Breast epithelium (tissue), 4 donors: ENCODE measurements at regions not wholly inside any gene's neighbourhood (a gene's known extent, or its start where the extent isn't known, plus 50 kb on each side); places are given as distances from the start of the nearest gene placed in this dataset.
"Not testable (repeated sequence)": the region's sequence is repeated elsewhere in the genome, so short reads cannot be mapped to it uniquely, and the experiment has no call there.

Experiments used
- DNase-seq, 2 donors: peaks; one replicate each; pipeline ENCODE4 v3.0.0-alpha.2; 2019; ENCODE audit warnings: low spot score in 2 of 2
- H3K27ac ChIP-seq, 2 donors: fragments of 200-600 bp; sonication (generic) in 1 of 2; one replicate each; pipeline ENCODE4 v1.5.1; 2016 to 2019; ENCODE audit warnings: mild to moderate bottlenecking in 1 of 2
- H3K27me3 ChIP-seq, 2 donors: fragments of 200-600 bp; sonication (generic) in 1 of 2; one replicate each; pipeline versions ENCODE4 v1.5.1 to v1.6.0; 2017 to 2019; ENCODE audit warnings: control low read depth in 1 of 2, mild to moderate bottlenecking in 1 of 2
- H3K36me3 ChIP-seq: fragments of 200-600 bp; one replicate; pipeline ENCODE4 v1.5.1; 2019
- H3K4me1 ChIP-seq, 2 donors: fragments of 200-600 bp; sonication (generic); one replicate each; pipeline ENCODE4 v1.5.1; 2016 to 2019; ENCODE audit warnings: control low read depth in 1 of 2
- H3K4me3 ChIP-seq, 3 donors: fragments of 200-600 bp; sonication (generic); 1 replicate in 2 of 3; 2 replicates in 1 of 3; pipeline ENCODE4 v1.5.1; 2016 to 2019; ENCODE audit warnings: mild to moderate bottlenecking in 3 of 3, moderate library complexity in 2 of 3
- H3K9me3 ChIP-seq, 2 donors: fragments of 200-600 bp; sonication (generic) in 1 of 2; one replicate each; pipeline ENCODE4 v1.5.1; 2016 to 2019; ENCODE audit warnings: control low read depth in 1 of 2
- CTCF ChIP-seq, 3 donors: fragments of 450-650 bp; IDR thresholded peaks; one replicate each; pipeline ENCODE4 v1.5.1; 2016 to 2017; ENCODE audit warnings: antibody characterized with exemption in 3 of 3, mild to moderate bottlenecking in 3 of 3, moderate library complexity in 3 of 3
- POLR2A ChIP-seq: fragments of 450-650 bp; IDR thresholded peaks from one replicate; pipeline ENCODE4 v1.6.1; 2016; ENCODE audit warnings: antibody characterized with exemption, mild to moderate bottlenecking, moderate library complexity
- POLR2AphosphoS5 ChIP-seq, 3 donors: sonication (generic); formaldehyde crosslinking; IDR thresholded peaks; one replicate each; pipeline ENCODE4 v1.6.1; 2017; ENCODE audit warnings: antibody characterized with exemption in 3 of 3
- intact Hi-C: fragments of 100-400 bp; cut with DNase I; formaldehyde crosslinking; loops from one replicate; pipeline ENCODE4 v1.15.1; 2023; ENCODE audit warnings: low total_unique reads

GRCh38 chr7:67912437-67912836, 915.8 kb downstream of the TYW1 start:
- Histone ChIP-seq H3K4me1 (no peaks in the 10 kb centered on the region), H3K27me3 (no peaks in the 10 kb centered on the region), H3K27ac (no peak overlapping the region), H3K36me3 (no peaks in the 10 kb centered on the region), H3K4me3 (no peak overlapping the region), H3K9me3 (no peaks in the 10 kb centered on the region)
- intact Hi-C loops, result no loop called here
- no peak for DNase-seq
- TF ChIP-seq POLR2A (no peak), POLR2AphosphoS5 (IDR thresholded peaks at IDR 0.05) (no peak), CTCF (IDR thresholded peaks at IDR 0.05) (no peak)

- no peak overlapping the region for H3K27ac ChIP-seq
- TF ChIP-seq CTCF (IDR thresholded peaks at IDR 0.05) (no peak), POLR2A (no peak), POLR2AphosphoS5 (IDR thresholded peaks at IDR 0.05) (no peak)
- no peaks in the 10 kb centered on the region for H3K36me3 ChIP-seq
- H3K9me3 ChIP-seq, result no peaks in the 10 kb centered on the region
- H3K4me3 ChIP-seq, result no peak overlapping the region
- no peaks in the 10 kb centered on the region for H3K27me3 ChIP-seq
- H3K4me1 ChIP-seq, result no peaks in the 10 kb centered on the region
- DNase-seq, result no peak
- intact Hi-C loops, result no loop called here
These were observed 917.0 kb downstream of the TYW1 start for GRCh38 chr7:67913604-67914003.

- H3K4me3 ChIP-seq, DNase-seq, H3K27me3 ChIP-seq, intact Hi-C loops, H3K27ac ChIP-seq, H3K36me3 ChIP-seq, H3K4me1 ChIP-seq, H3K9me3 ChIP-seq: not testable (repeated sequence)
These were observed 919.5 kb downstream of the TYW1 start for GRCh38 chr7:67916111-67916510.

- intact Hi-C loops, result no loop called here
- TF ChIP-seq POLR2A, result no peak
- TF ChIP-seq POLR2AphosphoS5 (IDR thresholded peaks at IDR 0.05), result no peak
- no peak for TF ChIP-seq CTCF (IDR thresholded peaks at IDR 0.05)
These were observed 920.2 kb downstream of the TYW1 start for GRCh38 chr7:67916571-67917436.

GRCh38 chr7:67917437-67917755, 920.8 kb downstream of the TYW1 start:
- Histone ChIP-seq H3K27me3 (no peaks in the 10 kb centered on the region), H3K36me3 (no peaks in the 10 kb centered on the region), H3K4me3 (no peak overlapping the region), H3K4me1 (no peaks in the 10 kb centered on the region), H3K9me3 (no peaks in the 10 kb centered on the region), H3K27ac (no peak overlapping the region)
- no peak for TF ChIP-seq CTCF (IDR thresholded peaks at IDR 0.05)
- TF ChIP-seq POLR2AphosphoS5 (IDR thresholded peaks at IDR 0.05), result no peak
- TF ChIP-seq POLR2A, result no peak
- intact Hi-C loops, result no loop called here
- DNase-seq, result no peak

More at GRCh38 chr7:67916571-67917436, 920.2 kb downstream of the TYW1 start:
- no peaks in the 10 kb centered on the region for H3K27me3 ChIP-seq
- DNase-seq, result no peak
- no peak overlapping the region for H3K4me3 ChIP-seq
- no peaks in the 10 kb centered on the region for H3K4me1 ChIP-seq
- no peak overlapping the region for H3K27ac ChIP-seq
- no peaks in the 10 kb centered on the region for H3K9me3 ChIP-seq
- H3K36me3 ChIP-seq, result no peaks in the 10 kb centered on the region
